ENCODE measurements at regions not wholly inside any gene's neighbourhood (a gene's known extent, or its start where the extent isn't known, plus 50 kb on each side); places are given as distances from the start of the nearest gene placed in this dataset.

- DNase-seq, result no peak
Observed at GRCh38 chr4:36737691-36738090, 456.3 kb downstream of the DTHD1 start.

- DNase-seq, result no peak
Observed at GRCh38 chr4:36740796-36741310, 459.4 kb downstream of the DTHD1 start.

- no peak for DNase-seq
Observed at GRCh38 chr4:36747277-36748129, 466.1 kb downstream of the DTHD1 start.

GRCh38 chr4:36753048-36753447 lies 471.6 kb downstream of the DTHD1 start:
- no peak for DNase-seq

- no peak for DNase-seq
Observed at GRCh38 chr4:36757580-36758311, 476.3 kb downstream of the DTHD1 start.

- DNase-seq, result no peak
Observed at GRCh38 chr4:36758312-36759178, 477.1 kb downstream of the DTHD1 start.

- DNase-seq, result no peak
Observed at GRCh38 chr4:36761607-36762006, 480.2 kb downstream of the DTHD1 start.

- no peak for DNase-seq
Observed at GRCh38 chr4:36763814-36764213, 480.7 kb upstream of the NWD2 start.

- no peak for DNase-seq
Observed at GRCh38 chr4:36767596-36767995, 476.9 kb upstream of the NWD2 start.

- DNase-seq, result no peak
Observed at GRCh38 chr4:36771411-36772153, 473.0 kb upstream of the NWD2 start.

GRCh38 chr4:36772154-36772516 lies 472.4 kb upstream of the NWD2 start:
- no peak for DNase-seq

- DNase-seq, result no peak
Observed at GRCh38 chr4:36773467-36773866, 471.1 kb upstream of the NWD2 start.

- no peak for DNase-seq
Observed at GRCh38 chr4:36775544-36775943, 469.0 kb upstream of the NWD2 start.

- no peak for DNase-seq
Observed at GRCh38 chr4:36779601-36780000, 464.9 kb upstream of the NWD2 start.

GRCh38 chr4:36785973-36786372 lies 458.6 kb upstream of the NWD2 start:
- no peak for DNase-seq

GRCh38 chr4:36786519-36786918 lies 458.0 kb upstream of the NWD2 start:
- DNase-seq, result no peak

- no peak for DNase-seq
Observed at GRCh38 chr4:36794716-36795115, 449.8 kb upstream of the NWD2 start.

- no peak for DNase-seq
Observed at GRCh38 chr4:36812149-36812548, 432.4 kb upstream of the NWD2 start.

- DNase-seq, result no peak
Observed at GRCh38 chr4:36815536-36815935, 429.0 kb upstream of the NWD2 start.

GRCh38 chr4:36823199-36823967 lies 421.2 kb upstream of the NWD2 start:
- DNase-seq, result no peak

GRCh38 chr4:36824682-36825081 lies 419.9 kb upstream of the NWD2 start:
- DNase-seq, result no peak

- no peak for DNase-seq
Observed at GRCh38 chr4:36835246-36835645, 409.3 kb upstream of the NWD2 start.
